HG02884 (cell line): ENCODE measurements at regions not wholly inside any gene's neighbourhood (a gene's known extent, or its start where the extent isn't known, plus 50 kb on each side); places are given as distances from the start of the nearest gene placed in this dataset.
"Not testable (repeated sequence)": the region's sequence is repeated elsewhere in the genome, so short reads cannot be mapped to it uniquely, and the experiment has no call there.

Source experiments
- ATAC-seq: cut with Tn5 transposase; IDR thresholded peaks from one replicate; pipeline ENCODE4 v1.9.1; 2021; ENCODE audit warnings: mild to moderate bottlenecking, moderate library complexity; ENCODE audit not compliant: unreplicated experiment

GRCh38 chr5:23451156-23451555 is 56.3 kb upstream of the PRDM9 start:
- ATAC-seq: no peak

GRCh38 chr5:23450187-23450586 is 57.2 kb upstream of the PRDM9 start:
- no peak for ATAC-seq

GRCh38 chr5:23448627-23449026 is 58.8 kb upstream of the PRDM9 start:
- ATAC-seq: no peak

- ATAC-seq: no peak
Measured at GRCh38 chr5:23446424-23446823, 61.0 kb upstream of the PRDM9 start.

GRCh38 chr5:23445573-23445972 is 61.8 kb upstream of the PRDM9 start:
- no peak for ATAC-seq

- no peak for ATAC-seq
Measured at GRCh38 chr5:23440703-23441102, 66.7 kb upstream of the PRDM9 start.

GRCh38 chr5:23437011-23437410 is 70.4 kb upstream of the PRDM9 start:
- ATAC-seq: no peak

GRCh38 chr5:23433534-23434315 is 73.7 kb upstream of the PRDM9 start:
- no peak for ATAC-seq

- ATAC-seq: no peak
Measured at GRCh38 chr5:23428705-23429104, 78.7 kb upstream of the PRDM9 start.

- not testable (repeated sequence) for ATAC-seq
Measured at GRCh38 chr5:23420214-23420613, 87.2 kb upstream of the PRDM9 start.

GRCh38 chr5:23419115-23419514 is 88.3 kb upstream of the PRDM9 start:
- no peak for ATAC-seq

GRCh38 chr5:23412515-23412914 is 94.9 kb upstream of the PRDM9 start:
- no peak for ATAC-seq

- ATAC-seq: no peak
Measured at GRCh38 chr5:23411994-23412393, 95.4 kb upstream of the PRDM9 start.

- ATAC-seq: no peak
Measured at GRCh38 chr5:23411200-23411599, 96.2 kb upstream of the PRDM9 start.

- ATAC-seq: not testable (repeated sequence)
Measured at GRCh38 chr5:23410775-23411174, 96.6 kb upstream of the PRDM9 start.

- no peak for ATAC-seq
Measured at GRCh38 chr5:23405316-23406068, 101.9 kb upstream of the PRDM9 start.

- no peak for ATAC-seq
Measured at GRCh38 chr5:23402585-23402984, 104.8 kb upstream of the PRDM9 start.

GRCh38 chr5:23400951-23401350 is 106.5 kb upstream of the PRDM9 start:
- no peak for ATAC-seq

GRCh38 chr5:23396346-23396745 is 111.1 kb upstream of the PRDM9 start:
- ATAC-seq: no peak

- no peak for ATAC-seq
Measured at GRCh38 chr5:23389291-23390101, 117.9 kb upstream of the PRDM9 start.

GRCh38 chr5:23385036-23385435 is 122.4 kb upstream of the PRDM9 start:
- ATAC-seq: no peak
